ENCODE measurements at regions not wholly inside any gene's neighbourhood (a gene's known extent, or its start where the extent isn't known, plus 50 kb on each side); places are given as distances from the start of the nearest gene placed in this dataset.

- TF ChIP-seq, protein P1, sequence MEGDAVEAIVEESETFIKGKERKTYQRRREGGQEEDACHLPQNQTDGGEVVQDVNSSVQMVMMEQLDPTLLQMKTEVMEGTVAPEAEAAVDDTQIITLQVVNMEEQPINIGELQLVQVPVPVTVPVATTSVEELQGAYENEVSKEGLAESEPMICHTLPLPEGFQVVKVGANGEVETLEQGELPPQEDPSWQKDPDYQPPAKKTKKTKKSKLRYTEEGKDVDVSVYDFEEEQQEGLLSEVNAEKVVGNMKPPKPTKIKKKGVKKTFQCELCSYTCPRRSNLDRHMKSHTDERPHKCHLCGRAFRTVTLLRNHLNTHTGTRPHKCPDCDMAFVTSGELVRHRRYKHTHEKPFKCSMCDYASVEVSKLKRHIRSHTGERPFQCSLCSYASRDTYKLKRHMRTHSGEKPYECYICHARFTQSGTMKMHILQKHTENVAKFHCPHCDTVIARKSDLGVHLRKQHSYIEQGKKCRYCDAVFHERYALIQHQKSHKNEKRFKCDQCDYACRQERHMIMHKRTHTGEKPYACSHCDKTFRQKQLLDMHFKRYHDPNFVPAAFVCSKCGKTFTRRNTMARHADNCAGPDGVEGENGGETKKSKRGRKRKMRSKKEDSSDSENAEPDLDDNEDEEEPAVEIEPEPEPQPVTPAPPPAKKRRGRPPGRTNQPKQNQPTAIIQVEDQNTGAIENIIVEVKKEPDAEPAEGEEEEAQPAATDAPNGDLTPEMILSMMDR (IDR thresholded peaks at IDR 0.05): no peak
- TF ChIP-seq POLR2A (IDR thresholded peaks at IDR 0.05): no peak
Measured at GRCh38 chr2:128797937-128798336, 479.3 kb upstream of the HS6ST1 start.

Measured in Peyer's patch (tissue), 4 donors.